Hepatocyte (in vitro differentiated cells): ENCODE measurements at regions not wholly inside any gene's neighbourhood (a gene's known extent, or its start where the extent isn't known, plus 50 kb on each side); places are given as distances from the start of the nearest gene placed in this dataset.

ENCODE experiments used
- DNase-seq: peaks from one replicate; pipeline ENCODE4 v3.0.0-alpha.2; 2016; ENCODE audit warnings: low spot score
- H2AFZ ChIP-seq: fragments of 200-600 bp; sonication (generic); 2 replicates; pipeline ENCODE4 v1.6.0; 2016; ENCODE audit warnings: antibody characterized with exemption, mild to moderate bottlenecking
- H3K27ac ChIP-seq: fragments of 200-600 bp; sonication (generic); 2 replicates; pipeline ENCODE4 v1.5.1; 2016; ENCODE audit warnings: mild to moderate bottlenecking
- H3K27me3 ChIP-seq: fragments of 200-600 bp; sonication (generic); 2 replicates; pipeline ENCODE4 v1.6.1; 2016
- H3K36me3 ChIP-seq: fragments of 200-600 bp; sonication (generic); replicated peaks from 2 replicates; pipeline ENCODE4 v1.5.1; 2016; ENCODE audit warnings: low read depth; ENCODE audit not compliant: insufficient read depth
- H3K4me1 ChIP-seq: fragments of 200-600 bp; sonication (generic); 2 replicates; pipeline ENCODE4 v1.5.1; 2016; ENCODE audit warnings: mild to moderate bottlenecking, moderate library complexity; ENCODE audit not compliant: insufficient read depth
- H3K4me2 ChIP-seq: fragments of 200-600 bp; sonication (generic); 2 replicates; pipeline ENCODE4 v1.6.0; 2016
- H3K4me3 ChIP-seq: fragments of 200-600 bp; sonication (generic); 2 replicates; pipeline ENCODE4 v1.5.1; 2016; ENCODE audit warnings: mild to moderate bottlenecking
- H3K79me2 ChIP-seq: fragments of 200-600 bp; sonication (generic); 2 replicates; pipeline ENCODE4 v1.6.0; 2017; ENCODE audit warnings: mild to moderate bottlenecking
- H3K9me2 ChIP-seq: fragments of 200-600 bp; sonication (generic); replicated peaks from 2 replicates; pipeline ENCODE4 v1.6.0; 2017; ENCODE audit warnings: mild to moderate bottlenecking; ENCODE audit not compliant: insufficient read depth
- H3K9me3 ChIP-seq: fragments of 200-600 bp; sonication (generic); 2 replicates; pipeline ENCODE4 v1.5.1; 2016; ENCODE audit warnings: low read depth, mild to moderate bottlenecking
- H4K20me1 ChIP-seq: fragments of 200-600 bp; sonication (generic); 2 replicates; pipeline ENCODE4 v1.6.0; 2016; ENCODE audit warnings: mild to moderate bottlenecking; ENCODE audit not compliant: insufficient read depth, poor library complexity, severe bottlenecking
- CTCF ChIP-seq: fragments of 200-600 bp; sonication (generic); IDR thresholded peaks from 2 replicates; pipeline ENCODE4 v1.5.1; 2016; ENCODE audit warnings: antibody characterized with exemption, mild to moderate bottlenecking; ENCODE audit not compliant: poor library complexity
- EZH2 ChIP-seq: fragments of 200-600 bp; sonication (generic); IDR thresholded peaks from 2 replicates; pipeline ENCODE4 v1.6.1; 2016; ENCODE audit warnings: antibody characterized with exemption, mild to moderate bottlenecking, borderline replicate concordance
- EZH2phosphoT487 ChIP-seq: fragments of 200-600 bp; sonication (generic); IDR thresholded peaks from one replicate; pipeline ENCODE4 v1.6.1; 2018; ENCODE audit warnings: antibody characterized with exemption, mild to moderate bottlenecking, low read depth, moderate library complexity; ENCODE audit not compliant: unreplicated experiment, severe bottlenecking
- WGBS: methylation state at CpG from one replicate; pipeline ENCODE4 v1.1.6; 2016; ENCODE audit warnings: low lambda C conversion rate; ENCODE audit errors: missing lambda C conversion rate; 5-methylcytosine and 5-hydroxymethylcytosine counted together

- Histone ChIP-seq H3K4me3 (no peak overlapping the region), H3K36me3 (no peaks in the 10 kb centered on the region), H2AFZ (no peak overlapping the region), H3K4me2 (no peak overlapping the region), H3K27me3 (no peaks in the 10 kb centered on the region), H3K9me2 (no peaks in the 10 kb centered on the region), H4K20me1 (no peaks in the 10 kb centered on the region), H3K27ac (no peak overlapping the region), H3K4me1 (no peaks in the 10 kb centered on the region), H3K9me3 (no peaks in the 10 kb centered on the region), H3K79me2 (no peaks in the 10 kb centered on the region)
- no peak for DNase-seq
- 75% methylated on average over 3 of the region's 3 CpGs for WGBS
- TF ChIP-seq CTCF (no peak), EZH2phosphoT487 (no peak)
Measured at GRCh38 chr3:118781232-118781631, 253.4 kb downstream of the IGSF11 start.

- no peak for TF ChIP-seq EZH2phosphoT487
- TF ChIP-seq CTCF, result no peak
- no peak for TF ChIP-seq EZH2
Measured at GRCh38 chr3:118781839-118782238, 252.8 kb downstream of the IGSF11 start.

GRCh38 chr3:118782755-118783202 lies 251.9 kb downstream of the IGSF11 start:
- TF ChIP-seq EZH2, result no peak
- no peak for TF ChIP-seq EZH2phosphoT487
- no peak for TF ChIP-seq CTCF
- no peaks in the 10 kb centered on the region for H3K36me3 ChIP-seq
- 33% methylated on average over 2 of the region's 2 CpGs for WGBS

More at GRCh38 chr3:118781839-118782238, 252.8 kb downstream of the IGSF11 start:
- no peaks in the 10 kb centered on the region for H3K4me1 ChIP-seq
- no peaks in the 10 kb centered on the region for H4K20me1 ChIP-seq
- H3K27me3 ChIP-seq, result no peaks in the 10 kb centered on the region
- H3K79me2 ChIP-seq, result no peaks in the 10 kb centered on the region
- no peak overlapping the region for H3K4me3 ChIP-seq
- H3K9me3 ChIP-seq, result no peaks in the 10 kb centered on the region
- no peaks in the 10 kb centered on the region for H3K9me2 ChIP-seq
- no peak overlapping the region for H3K4me2 ChIP-seq
- DNase-seq, result no peak
- H2AFZ ChIP-seq, result no peak overlapping the region
- WGBS, result 55% methylated on average over 1 of the region's 1 CpG
- H3K27ac ChIP-seq, result no peak overlapping the region
- H3K36me3 ChIP-seq, result no peaks in the 10 kb centered on the region

GRCh38 chr3:118785415-118785814 lies 249.2 kb downstream of the IGSF11 start:
- Histone ChIP-seq H3K9me2 (no peaks in the 10 kb centered on the region), H3K27me3 (no peaks in the 10 kb centered on the region), H3K4me3 (no peak overlapping the region), H3K4me2 (no peak overlapping the region), H4K20me1 (no peaks in the 10 kb centered on the region), H3K79me2 (no peaks in the 10 kb centered on the region), H3K36me3 (no peaks in the 10 kb centered on the region), H3K9me3 (no peaks in the 10 kb centered on the region), H2AFZ (no peak overlapping the region), H3K27ac (no peak overlapping the region), H3K4me1 (no peaks in the 10 kb centered on the region)
- DNase-seq, result no peak
- no peak for TF ChIP-seq EZH2phosphoT487
- no peak for TF ChIP-seq EZH2
- no peak for TF ChIP-seq CTCF

More at GRCh38 chr3:118782755-118783202, 251.9 kb downstream of the IGSF11 start:
- Histone ChIP-seq H2AFZ (no peak overlapping the region), H3K79me2 (no peaks in the 10 kb centered on the region), H4K20me1 (no peaks in the 10 kb centered on the region), H3K27me3 (no peaks in the 10 kb centered on the region), H3K4me2 (no peak overlapping the region), H3K9me3 (no peaks in the 10 kb centered on the region), H3K4me1 (no peaks in the 10 kb centered on the region), H3K4me3 (no peak overlapping the region), H3K27ac (no peak overlapping the region), H3K9me2 (no peaks in the 10 kb centered on the region)
- no peak for DNase-seq
